PC-3 (cell line): ENCODE measurements at regions not wholly inside any gene's neighbourhood (a gene's known extent, or its start where the extent isn't known, plus 50 kb on each side); places are given as distances from the start of the nearest gene placed in this dataset.

Experiments used
- ATAC-seq: fragments of 200-7000 bp; cut with Tn5 transposase; 2 replicates; pipeline ENCODE4 v1.9.1; 2020; ENCODE audit warnings: mild to moderate bottlenecking, moderate library complexity
- BruUV-seq: library from RNA; stranded (reverse); fragments of 400-500 nt; replicated peaks from 2 replicates; lab custom pipeline; 2021; lab: Mats Ljungman, UMichigan
- CTCF ChIA-PET: fragments of 300-600 bp; sonication (Branson Sonifier 250); formaldehyde crosslinking; loops from one replicate; lab custom pipeline; 2022; ENCODE audit warnings: antibody characterized with exemption; lab: Charles Lee
- POLR2A ChIA-PET: fragments of 300-600 bp; sonication (Branson Sonifier 250); formaldehyde crosslinking; loops from one replicate; lab custom pipeline; 2022; ENCODE audit warnings: antibody characterized with exemption; ENCODE audit not compliant: unreplicated experiment; lab: Charles Lee
- DNase-seq: peaks from one replicate; pipeline ENCODE4 v3.0.0-alpha.2; 2015
- H2AFZ ChIP-seq: fragments of 300-600 bp; sonication (generic); 2 replicates; pipeline ENCODE4 v1.6.0; 2016; ENCODE audit warnings: antibody characterized with exemption, low read length
- H3F3A ChIP-seq: fragments of 300-600 bp; sonication (generic); one replicate; pipeline ENCODE4 v1.6.0; 2017; ENCODE audit warnings: antibody characterized with exemption, low read length, control low read depth, mild to moderate bottlenecking; ENCODE audit not compliant: unreplicated experiment
- H3K27ac ChIP-seq: fragments of 300-600 bp; sonication (generic); 2 replicates; pipeline ENCODE4 v1.5.1; 2016; ENCODE audit warnings: mild to moderate bottlenecking, low read length
- H3K27me3 ChIP-seq: fragments of 300-600 bp; sonication (generic); 2 replicates; pipeline ENCODE4 v1.6.1; 2016; ENCODE audit warnings: low read length, mixed read lengths
- H3K36me3 ChIP-seq: fragments of 300-600 bp; sonication (generic); 2 replicates; pipeline ENCODE4 v1.6.1; 2016; ENCODE audit warnings: low read depth, mixed run types, low read length, mixed read lengths
- H3K4me1 ChIP-seq: fragments of 300-600 bp; sonication (generic); 2 replicates; pipeline ENCODE4 v1.5.1; 2016; ENCODE audit warnings: low read length; ENCODE audit not compliant: insufficient read depth
- H3K4me2 ChIP-seq: fragments of 300-600 bp; sonication (generic); 2 replicates; pipeline ENCODE4 v1.6.0; 2016; ENCODE audit warnings: low read length
- H3K4me3 ChIP-seq: fragments of 300-600 bp; sonication (generic); 2 replicates; pipeline ENCODE4 v1.5.1; 2016; ENCODE audit warnings: mild to moderate bottlenecking, low read length, mixed read lengths
- H3K79me2 ChIP-seq: fragments of 300-600 bp; sonication (generic); 2 replicates; pipeline ENCODE4 v1.6.1; 2017; ENCODE audit warnings: low read length, mixed read lengths
- H3K9ac ChIP-seq: fragments of 300-600 bp; sonication (generic); 2 replicates; pipeline ENCODE4 v1.6.0; 2016; ENCODE audit warnings: mild to moderate bottlenecking, low read length
- H3K9me2 ChIP-seq: fragments of 300-600 bp; sonication (generic); replicated peaks from 2 replicates; pipeline ENCODE4 v1.6.1; 2016; ENCODE audit warnings: mixed run types, low read length, mixed read lengths
- H3K9me3 ChIP-seq: fragments of 300-600 bp; sonication (generic); 2 replicates; pipeline ENCODE4 v1.6.1; 2016; ENCODE audit warnings: low read length, mixed read lengths
- H4K20me1 ChIP-seq: fragments of 300-600 bp; sonication (generic); 2 replicates; pipeline ENCODE4 v1.6.1; 2016; ENCODE audit warnings: low read length, mixed read lengths
- EZH2 ChIP-seq: fragments of 300-600 bp; sonication (generic); IDR thresholded peaks from one replicate; pipeline ENCODE4 v1.6.1; 2017; ENCODE audit warnings: antibody characterized with exemption, mild to moderate bottlenecking, low read length; ENCODE audit not compliant: unreplicated experiment
- EZH2phosphoT487 ChIP-seq: fragments of 300-600 bp; sonication (generic); IDR thresholded peaks from 2 replicates; pipeline ENCODE4 v1.6.1; 2018; ENCODE audit warnings: mild to moderate bottlenecking, antibody characterized with exemption, low read length, borderline replicate concordance
- intact Hi-C: fragments of 100-400 bp; cut with micrococcal nuclease; formaldehyde crosslinking; loops from 2 replicates; pipeline ENCODE4 v1.9.0; 2023
- TF ChIP-seq, protein P1 (sequence below): fragments of 300-600 bp; sonication (generic); conservative IDR thresholded peaks from 2 replicates; pipeline ENCODE4 v1.5.1; 2017; ENCODE audit warnings: antibody characterized with exemption, low read depth, mild to moderate bottlenecking, low read length

DNA sequence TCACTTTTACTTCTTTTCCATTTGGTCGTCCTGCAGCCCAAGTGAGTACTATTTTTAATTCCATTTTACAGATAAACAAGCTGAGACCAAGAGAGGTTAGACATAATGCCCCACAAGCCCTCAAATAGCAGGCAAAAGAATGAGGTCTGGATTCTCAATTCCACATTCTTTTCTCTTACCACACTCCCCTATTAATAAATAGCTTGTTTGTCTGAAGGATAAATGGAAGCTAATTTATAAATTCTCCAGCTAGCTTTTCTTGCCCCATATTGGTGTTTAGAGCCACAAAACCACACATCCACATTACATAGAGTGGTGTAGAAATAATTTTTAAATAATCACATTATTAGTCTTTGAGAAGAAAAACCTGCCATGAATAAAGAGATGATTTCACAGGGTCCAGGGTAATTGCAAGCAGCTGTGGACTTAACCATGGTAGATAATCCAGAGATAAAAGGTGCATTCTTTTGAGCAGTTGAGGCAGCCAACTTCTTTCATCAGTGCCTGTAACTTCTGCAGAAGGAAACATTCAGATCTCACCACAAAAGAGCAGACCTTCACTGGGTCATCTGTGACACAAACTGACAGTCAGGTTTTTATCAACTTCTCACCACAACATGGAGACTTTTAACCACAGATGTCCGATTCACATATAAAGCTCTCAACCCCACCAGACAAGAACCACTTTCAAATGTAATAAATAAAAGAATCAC lies 313.4 kb upstream of the STT3B start:
- BruUV-seq: no TSS peak
- no peak for ATAC-seq
- DNase-seq: no peak
- Histone ChIP-seq H2AFZ (no peak overlapping the region), H3K4me2 (no peak overlapping the region), H3K9me2 (no peaks in the 10 kb centered on the region), H3K9me3 (no peaks in the 10 kb centered on the region), H3K27me3 (no peaks in the 10 kb centered on the region), H3K4me1 (no peaks in the 10 kb centered on the region), H3K9ac (no peak overlapping the region), H4K20me1 (no peaks in the 10 kb centered on the region), H3F3A (no peaks in the 10 kb centered on the region), H3K4me3 (no peak overlapping the region), H3K36me3 (no peaks in the 10 kb centered on the region), H3K27ac (no peak overlapping the region), H3K79me2 (no peaks in the 10 kb centered on the region)
- TF ChIP-seq, protein P1, sequence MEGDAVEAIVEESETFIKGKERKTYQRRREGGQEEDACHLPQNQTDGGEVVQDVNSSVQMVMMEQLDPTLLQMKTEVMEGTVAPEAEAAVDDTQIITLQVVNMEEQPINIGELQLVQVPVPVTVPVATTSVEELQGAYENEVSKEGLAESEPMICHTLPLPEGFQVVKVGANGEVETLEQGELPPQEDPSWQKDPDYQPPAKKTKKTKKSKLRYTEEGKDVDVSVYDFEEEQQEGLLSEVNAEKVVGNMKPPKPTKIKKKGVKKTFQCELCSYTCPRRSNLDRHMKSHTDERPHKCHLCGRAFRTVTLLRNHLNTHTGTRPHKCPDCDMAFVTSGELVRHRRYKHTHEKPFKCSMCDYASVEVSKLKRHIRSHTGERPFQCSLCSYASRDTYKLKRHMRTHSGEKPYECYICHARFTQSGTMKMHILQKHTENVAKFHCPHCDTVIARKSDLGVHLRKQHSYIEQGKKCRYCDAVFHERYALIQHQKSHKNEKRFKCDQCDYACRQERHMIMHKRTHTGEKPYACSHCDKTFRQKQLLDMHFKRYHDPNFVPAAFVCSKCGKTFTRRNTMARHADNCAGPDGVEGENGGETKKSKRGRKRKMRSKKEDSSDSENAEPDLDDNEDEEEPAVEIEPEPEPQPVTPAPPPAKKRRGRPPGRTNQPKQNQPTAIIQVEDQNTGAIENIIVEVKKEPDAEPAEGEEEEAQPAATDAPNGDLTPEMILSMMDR: no peak
- TF ChIP-seq EZH2 (no peak), EZH2phosphoT487 (no peak)
- intact Hi-C loops: no loop called here
- ChIA-PET POLR2A (interaction anchor here (0.6 kb wide), 1 partner anchor 15 kb away, joined by 8 read pairs; no protein-coding TSS in a partner anchor), CTCF (no interaction called here)

GRCh38 chr3:31220431-31220830 lies 312.3 kb upstream of the STT3B start:
- Histone ChIP-seq H4K20me1 (no peaks in the 10 kb centered on the region), H3K9me3 (no peaks in the 10 kb centered on the region), H2AFZ (no peak overlapping the region), H3K4me2 (no peak overlapping the region), H3K79me2 (no peaks in the 10 kb centered on the region), H3K4me1 (no peaks in the 10 kb centered on the region), H3F3A (no peaks in the 10 kb centered on the region), H3K27me3 (no peaks in the 10 kb centered on the region), H3K27ac (no peak overlapping the region), H3K9me2 (no peaks in the 10 kb centered on the region), H3K4me3 (no peak overlapping the region), H3K9ac (no peak overlapping the region), H3K36me3 (no peaks in the 10 kb centered on the region)
- TF ChIP-seq, protein P1: no peak
- TF ChIP-seq EZH2phosphoT487: no peak
- TF ChIP-seq EZH2: no peak
- ATAC-seq (no peak), DNase-seq (no peak)
- POLR2A ChIA-PET: no interaction called here
- intact Hi-C loops: no loop called here
- CTCF ChIA-PET: no interaction called here
- BruUV-seq: no TSS peak

DNA sequence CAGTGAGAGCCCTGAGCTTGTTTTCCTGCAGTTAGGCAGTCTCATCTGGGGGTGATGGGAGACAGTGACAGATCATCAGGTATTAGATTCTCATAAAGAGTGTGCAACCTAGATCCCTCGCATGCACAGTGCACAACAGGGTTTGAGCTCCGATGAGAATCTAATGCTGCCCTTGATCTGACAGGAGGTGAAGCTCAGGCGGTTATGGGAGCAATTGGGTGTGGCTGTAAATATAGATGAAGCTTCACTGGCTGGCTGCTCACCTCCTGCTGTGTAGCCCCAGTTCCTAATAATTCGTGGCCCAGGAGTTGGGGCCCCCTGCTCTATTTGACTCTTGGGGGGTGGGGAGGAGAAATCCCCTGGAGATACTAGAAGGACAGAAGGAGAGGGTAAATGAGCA lies 309.4 kb upstream of the STT3B start:
- Histone ChIP-seq H3K4me3 (no peak overlapping the region), H3K27ac (no peak overlapping the region), H3K9me3 (no peaks in the 10 kb centered on the region), H3K4me1 (no peaks in the 10 kb centered on the region), H3K79me2 (no peaks in the 10 kb centered on the region), H4K20me1 (no peaks in the 10 kb centered on the region), H3K9ac (no peak overlapping the region), H3F3A (no peaks in the 10 kb centered on the region), H3K4me2 (no peak overlapping the region), H3K36me3 (no peaks in the 10 kb centered on the region), H3K9me2 (no peaks in the 10 kb centered on the region), H3K27me3 (no peaks in the 10 kb centered on the region), H2AFZ (no peak overlapping the region)
- DNase-seq: no peak
- POLR2A ChIA-PET: interaction anchor here (0.5 kb wide), 1 partner anchor 19 kb away, joined by 5 read pairs; no protein-coding TSS in a partner anchor
- intact Hi-C loops: no loop called here
- no peak for ATAC-seq
- no peak for TF ChIP-seq EZH2
- TF ChIP-seq EZH2phosphoT487: no peak
- TF ChIP-seq, protein P1: no peak
- CTCF ChIA-PET: no interaction called here
- BruUV-seq: no TSS peak
